ENCODE measurements at regions not wholly inside any gene's neighbourhood (a gene's known extent, or its start where the extent isn't known, plus 50 kb on each side); places are given as distances from the start of the nearest gene placed in this dataset.

DNA sequence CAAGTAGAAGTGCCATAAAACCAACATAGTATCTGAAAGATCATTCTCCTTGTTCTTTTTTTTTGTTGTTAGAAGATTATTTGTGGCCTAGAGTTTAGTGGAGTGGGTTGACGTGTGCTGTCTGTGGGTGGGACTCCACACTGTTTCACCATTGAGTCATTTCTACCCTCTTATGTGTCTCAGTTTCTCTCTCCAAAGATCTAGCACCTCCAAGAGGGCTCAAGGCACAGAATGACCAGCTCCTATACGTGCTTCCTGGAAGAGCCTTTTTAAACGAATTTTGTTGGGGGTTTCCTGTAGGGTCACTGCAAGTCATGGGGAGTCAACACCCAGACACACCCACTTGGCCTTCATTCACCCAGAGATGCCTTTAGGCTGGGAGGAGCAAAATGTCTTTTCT is 150.1 kb downstream of the KLF8 start:
- TF ChIP-seq, protein P1, sequence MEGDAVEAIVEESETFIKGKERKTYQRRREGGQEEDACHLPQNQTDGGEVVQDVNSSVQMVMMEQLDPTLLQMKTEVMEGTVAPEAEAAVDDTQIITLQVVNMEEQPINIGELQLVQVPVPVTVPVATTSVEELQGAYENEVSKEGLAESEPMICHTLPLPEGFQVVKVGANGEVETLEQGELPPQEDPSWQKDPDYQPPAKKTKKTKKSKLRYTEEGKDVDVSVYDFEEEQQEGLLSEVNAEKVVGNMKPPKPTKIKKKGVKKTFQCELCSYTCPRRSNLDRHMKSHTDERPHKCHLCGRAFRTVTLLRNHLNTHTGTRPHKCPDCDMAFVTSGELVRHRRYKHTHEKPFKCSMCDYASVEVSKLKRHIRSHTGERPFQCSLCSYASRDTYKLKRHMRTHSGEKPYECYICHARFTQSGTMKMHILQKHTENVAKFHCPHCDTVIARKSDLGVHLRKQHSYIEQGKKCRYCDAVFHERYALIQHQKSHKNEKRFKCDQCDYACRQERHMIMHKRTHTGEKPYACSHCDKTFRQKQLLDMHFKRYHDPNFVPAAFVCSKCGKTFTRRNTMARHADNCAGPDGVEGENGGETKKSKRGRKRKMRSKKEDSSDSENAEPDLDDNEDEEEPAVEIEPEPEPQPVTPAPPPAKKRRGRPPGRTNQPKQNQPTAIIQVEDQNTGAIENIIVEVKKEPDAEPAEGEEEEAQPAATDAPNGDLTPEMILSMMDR (IDR thresholded peaks at IDR 0.05; ENCODE audit: poor library complexity) = no peak
- no peak for TF ChIP-seq EZH2 (IDR thresholded peaks at IDR 0.05; ENCODE audit: borderline replicate concordance)
- no peak for TF ChIP-seq EZH2phosphoT487 (IDR thresholded peaks at IDR 0.05; ENCODE audit: low read depth, severe bottlenecking, unreplicated experiment)

Measured in hepatocyte (in vitro differentiated cells).